ENCODE measurements at regions not wholly inside any gene's neighbourhood (a gene's known extent, or its start where the extent isn't known, plus 50 kb on each side); places are given as distances from the start of the nearest gene placed in this dataset.
"Not testable (repeated sequence)": the region's sequence is repeated elsewhere in the genome, so short reads cannot be mapped to it uniquely, and the experiment has no call there.

DNA sequence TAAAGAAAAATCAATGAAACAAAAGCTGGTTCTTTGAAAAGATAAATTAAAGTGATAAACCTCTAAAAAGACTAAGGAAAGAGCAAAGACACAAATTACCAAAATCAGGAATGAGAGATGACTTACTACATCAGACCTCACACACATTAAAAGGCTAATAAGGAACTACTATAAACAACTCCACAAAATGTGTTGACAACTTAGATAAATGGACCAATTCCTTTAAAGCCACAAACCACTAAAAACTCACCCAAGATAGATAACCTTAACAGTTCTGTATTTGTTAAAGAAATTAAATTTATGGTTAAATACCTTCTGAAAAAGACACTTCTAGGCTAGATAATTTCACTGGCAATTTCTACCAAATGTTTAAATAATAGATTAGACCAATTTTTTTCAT lies 170.4 kb downstream of the SMAD6 start:
- TF ChIP-seq MXI1 (IDR thresholded peaks at IDR 0.05; ENCODE audit: borderline replicate concordance, low read depth, low read length) (no peak), SMC3 (IDR thresholded peaks at IDR 0.05; ENCODE audit: low read depth, low read length) (no peak), RAD21 (IDR thresholded peaks at IDR 0.05; ENCODE audit: low read length) (no peak), BHLHE40 (IDR thresholded peaks at IDR 0.05; ENCODE audit: low read depth, low read length) (no peak), CHD1 (IDR thresholded peaks at IDR 0.05; ENCODE audit: low read depth, low read length) (no peak), RCOR1 (IDR thresholded peaks at IDR 0.05; ENCODE audit: insufficient replicate concordance, low read length) (no peak), CEBPB (IDR thresholded peaks at IDR 0.05; ENCODE audit: low read depth, low read length) (no peak)
- TF ChIP-seq, protein P1, sequence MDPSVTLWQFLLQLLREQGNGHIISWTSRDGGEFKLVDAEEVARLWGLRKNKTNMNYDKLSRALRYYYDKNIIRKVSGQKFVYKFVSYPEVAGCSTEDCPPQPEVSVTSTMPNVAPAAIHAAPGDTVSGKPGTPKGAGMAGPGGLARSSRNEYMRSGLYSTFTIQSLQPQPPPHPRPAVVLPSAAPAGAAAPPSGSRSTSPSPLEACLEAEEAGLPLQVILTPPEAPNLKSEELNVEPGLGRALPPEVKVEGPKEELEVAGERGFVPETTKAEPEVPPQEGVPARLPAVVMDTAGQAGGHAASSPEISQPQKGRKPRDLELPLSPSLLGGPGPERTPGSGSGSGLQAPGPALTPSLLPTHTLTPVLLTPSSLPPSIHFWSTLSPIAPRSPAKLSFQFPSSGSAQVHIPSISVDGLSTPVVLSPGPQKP (IDR thresholded peaks at IDR 0.05; ENCODE audit: borderline replicate concordance, low read depth, low read length), result no peak
- Histone ChIP-seq H3K4me2 (ENCODE audit: low read depth, low read length) (no peak overlapping the region), H3K4ac (ENCODE audit: low read depth, low read length) (no peak overlapping the region), H2BK20ac (ENCODE audit: low read depth, low read length) (no peak overlapping the region), H3K14ac (replicated peaks; ENCODE audit: low read depth, low read length) (no peak overlapping the region), H3K9me1 (ENCODE audit: insufficient read depth, low read length) (peaks cover 8% of the 10 kb centered on the region; the same call in 1 of the 2 replicates), H2AK9ac (replicated peaks; ENCODE audit: low read depth, low read length, poor library complexity) (no peak overlapping the region), H3K18ac (ENCODE audit: low read depth, low read length) (no peak overlapping the region), H3K27ac (ENCODE audit: insufficient read depth, low read length) (no peak overlapping the region), H4K91ac (ENCODE audit: insufficient read depth, low read depth, low read length) (no peak overlapping the region), H2BK5ac (ENCODE audit: low read depth, low read length, poor library complexity, severe bottlenecking) (no peak overlapping the region), H2AK5ac (ENCODE audit: low read depth, low read length) (no peak overlapping the region), H3K27me3 (ENCODE audit: control insufficient read depth, insufficient read depth, low read length) (peaks cover 6% of the 10 kb centered on the region), H3K23ac (ENCODE audit: low read depth, low read length) (no peak overlapping the region), H3K4me3 (ENCODE audit: insufficient read depth, low read depth, low read length) (no peak overlapping the region), H3K56ac (ENCODE audit: extremely low read depth, insufficient read depth, low read length) (no peak overlapping the region), H4K8ac (ENCODE audit: low read depth in 2 of 2, low read length in 2 of 2) (no peak overlapping the region), H4K5ac (ENCODE audit: low read depth, low read length) (no peak overlapping the region), H3K36me3 (ENCODE audit: control insufficient read depth, insufficient read depth, low read length) (no peaks in the 10 kb centered on the region), H3K9me3 (ENCODE audit: control insufficient read depth, insufficient read depth, low read length) (no peaks in the 10 kb centered on the region), H2AFZ (replicated peaks; ENCODE audit: low read length, poor library complexity) (no peak overlapping the region), H3K4me1 (ENCODE audit: control insufficient read depth, insufficient read depth, low read length) (no peaks in the 10 kb centered on the region), H3K79me1 (ENCODE audit: low read depth in 1 of 2, low read length in 2 of 2) (peaks cover 0 to 3% of the 10 kb centered on the region in 2 experiments; a peak in 1 of 4 replicates), H3K9ac (ENCODE audit: low read depth, low read length) (no peak overlapping the region), H4K20me1 (ENCODE audit: insufficient read depth, low read length) (peaks cover 8% of the 10 kb centered on the region; the same call in 1 of the 2 replicates), H2BK120ac (ENCODE audit: low read depth, low read length) (no peak overlapping the region), H2BK15ac (ENCODE audit: low read depth, low read length) (no peak overlapping the region)
- ATAC-seq (ENCODE audit: low read depth) (no peak), DNase-seq (no peak)
- ChIA-PET POLR2A (ENCODE audit: unreplicated experiment) (no interaction called here), CTCF (no interaction called here)
- dilution Hi-C loops (cut with HindIII; ENCODE audit: low sequenced_read_pairs, unreplicated experiment), result no loop called here
- in situ Hi-C loops (cut with MboI; ENCODE audit: low sequenced_read_pairs), result loop anchor here (25.0 kb wide), 1 partner anchor 510 kb away; the partner anchor contains the start of gene TIPIN
- BruUV-seq (replicated peaks), result TSS peak; percentile 10
- intact Hi-C loops (cut with micrococcal nuclease), result no loop called here

DNA sequence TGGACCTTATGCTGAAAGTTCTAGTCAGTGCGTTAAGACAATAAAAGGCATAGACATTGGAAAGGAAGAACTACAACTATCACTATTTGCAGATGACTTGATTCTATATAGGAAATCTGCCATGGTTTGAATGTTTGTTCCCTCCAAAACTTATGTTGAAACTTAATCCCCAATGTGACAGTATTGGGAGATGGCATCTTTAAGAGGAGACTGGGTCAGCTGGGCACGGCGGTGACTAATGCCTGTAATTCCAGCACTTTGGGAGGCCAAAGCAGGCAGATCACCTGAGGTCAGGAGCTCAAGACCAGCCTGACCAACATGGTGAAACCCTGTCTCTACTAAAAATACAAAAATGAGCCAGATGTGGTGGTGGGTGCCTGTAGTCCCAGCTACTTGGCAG lies 171.3 kb downstream of the SMAD6 start:
- H3K4me2 ChIP-seq (ENCODE audit: low read depth, low read length); H3K4me1 ChIP-seq (ENCODE audit: control insufficient read depth, insufficient read depth, low read length); H3K27me3 ChIP-seq (ENCODE audit: control insufficient read depth, insufficient read depth, low read length); H4K8ac ChIP-seq (ENCODE audit: low read depth in 2 of 2, low read length in 2 of 2); H2BK120ac ChIP-seq (ENCODE audit: low read depth, low read length); H3K36me3 ChIP-seq (ENCODE audit: control insufficient read depth, insufficient read depth, low read length); H2BK15ac ChIP-seq (ENCODE audit: low read depth, low read length); H2BK20ac ChIP-seq (ENCODE audit: low read depth, low read length); H3K4me3 ChIP-seq (ENCODE audit: insufficient read depth, low read depth, low read length); H3K14ac ChIP-seq (replicated peaks; ENCODE audit: low read depth, low read length); H3K4ac ChIP-seq (ENCODE audit: low read depth, low read length); H2AK5ac ChIP-seq (ENCODE audit: low read depth, low read length); dilution Hi-C loops (cut with HindIII; ENCODE audit: low sequenced_read_pairs, unreplicated experiment); H3K9ac ChIP-seq (ENCODE audit: low read depth, low read length); H3K79me1 ChIP-seq (ENCODE audit: low read depth in 1 of 2, low read length in 2 of 2); H4K20me1 ChIP-seq (ENCODE audit: insufficient read depth, low read length); DNase-seq; H3K27ac ChIP-seq (ENCODE audit: insufficient read depth, low read length); H3K9me3 ChIP-seq (ENCODE audit: control insufficient read depth, insufficient read depth, low read length); H2BK5ac ChIP-seq (ENCODE audit: low read depth, low read length, poor library complexity, severe bottlenecking); intact Hi-C loops (cut with micrococcal nuclease); H3K56ac ChIP-seq (ENCODE audit: extremely low read depth, insufficient read depth, low read length); ATAC-seq (ENCODE audit: low read depth); H2AK9ac ChIP-seq (replicated peaks; ENCODE audit: low read depth, low read length, poor library complexity); H3K23ac ChIP-seq (ENCODE audit: low read depth, low read length); BruUV-seq (replicated peaks); H4K5ac ChIP-seq (ENCODE audit: low read depth, low read length); H2AFZ ChIP-seq (replicated peaks; ENCODE audit: low read length, poor library complexity); POLR2A ChIA-PET (ENCODE audit: unreplicated experiment); CTCF ChIA-PET; H3K18ac ChIP-seq (ENCODE audit: low read depth, low read length); H4K91ac ChIP-seq (ENCODE audit: insufficient read depth, low read depth, low read length): not testable (repeated sequence)
- 100% methylated on average over 2 of the region's 3 CpGs; no CpG with 5 or more reads in 1 of the 2 experiments for WGBS, 2 experiments (ENCODE audit: extremely low coverage in 2 of 2, insufficient read length in 1 of 2)
- peaks cover 14% of the 10 kb centered on the region; the same call in 1 of the 2 replicates for H3K9me1 ChIP-seq (ENCODE audit: insufficient read depth, low read length)
- in situ Hi-C loops (cut with MboI; ENCODE audit: low sequenced_read_pairs), result loop anchor here (25.0 kb wide), 1 partner anchor 511 kb away; the partner anchor contains the start of gene TIPIN
